HG03066 (cell line): ENCODE measurements at regions not wholly inside any gene's neighbourhood (a gene's known extent, or its start where the extent isn't known, plus 50 kb on each side); places are given as distances from the start of the nearest gene placed in this dataset.
A peak's percentile ranks its signal among the peaks of the same experiment; 100 is the strongest.
"Not testable (repeated sequence)": the region's sequence is repeated elsewhere in the genome, so short reads cannot be mapped to it uniquely, and the experiment has no call there.

Experiments
- ATAC-seq: cut with Tn5 transposase; IDR thresholded peaks from one replicate; pipeline ENCODE4 v1.9.1; 2021; ENCODE audit warnings: low read depth; ENCODE audit not compliant: unreplicated experiment

- ATAC-seq, result no peak
Observed at GRCh38 chr2:219829667-219830352, 202.4 kb downstream of the SLC4A3 start.

GRCh38 chr2:219830353-219830738, 202.9 kb downstream of the SLC4A3 start:
- ATAC-seq, result no peak

- ATAC-seq, result no peak
Observed at GRCh38 chr2:219831957-219832356, 204.5 kb downstream of the SLC4A3 start.

- no peak for ATAC-seq
Observed at GRCh38 chr2:219832904-219833303, 205.5 kb downstream of the SLC4A3 start.

GRCh38 chr2:219835493-219835892, 208.1 kb downstream of the SLC4A3 start:
- ATAC-seq, result no peak

- ATAC-seq, result peak; percentile 70
Observed at GRCh38 chr2:219836647-219837177, 209.3 kb downstream of the SLC4A3 start.

GRCh38 chr2:219844401-219845091, 217.1 kb downstream of the SLC4A3 start:
- peak; percentile 96 for ATAC-seq

GRCh38 chr2:219848882-219849281, 221.5 kb downstream of the SLC4A3 start:
- no peak for ATAC-seq

- no peak for ATAC-seq
Observed at GRCh38 chr2:219851169-219851568, 223.7 kb downstream of the SLC4A3 start.

- no peak for ATAC-seq
Observed at GRCh38 chr2:219851801-219852481, 224.5 kb downstream of the SLC4A3 start.

GRCh38 chr2:219852626-219853025, 225.2 kb downstream of the SLC4A3 start:
- ATAC-seq, result no peak

- no peak for ATAC-seq
Observed at GRCh38 chr2:219856602-219857001, 229.2 kb downstream of the SLC4A3 start.

- no peak for ATAC-seq
Observed at GRCh38 chr2:219857751-219858150, 230.3 kb downstream of the SLC4A3 start.

GRCh38 chr2:219861307-219861706, 233.9 kb downstream of the SLC4A3 start:
- no peak for ATAC-seq

- no peak for ATAC-seq
Observed at GRCh38 chr2:219864154-219864553, 236.7 kb downstream of the SLC4A3 start.

GRCh38 chr2:219868635-219869034, 241.2 kb downstream of the SLC4A3 start:
- ATAC-seq, result no peak

- ATAC-seq, result no peak
Observed at GRCh38 chr2:219870041-219870440, 242.6 kb downstream of the SLC4A3 start.

- no peak for ATAC-seq
Observed at GRCh38 chr2:219871351-219871750, 243.9 kb downstream of the SLC4A3 start.

GRCh38 chr2:219875036-219875435, 247.6 kb downstream of the SLC4A3 start:
- no peak for ATAC-seq

- ATAC-seq, result not testable (repeated sequence)
Observed at GRCh38 chr2:219875986-219876385, 248.6 kb downstream of the SLC4A3 start.

- no peak for ATAC-seq
Observed at GRCh38 chr2:219876931-219877330, 249.5 kb downstream of the SLC4A3 start.
